H1 (cell line): ENCODE measurements at regions not wholly inside any gene's neighbourhood (a gene's known extent, or its start where the extent isn't known, plus 50 kb on each side); places are given as distances from the start of the nearest gene placed in this dataset.

ENCODE experiments used
- CTCF ChIA-PET: fragments of 300-600 bp; sonication (Branson Sonifier 250); formaldehyde crosslinking; loops from one replicate; lab custom pipeline; 2021; ENCODE audit not compliant: partially characterized antibody; lab: Charles Lee
- POLR2A ChIA-PET: fragments of 300-600 bp; sonication (Branson Sonifier 250); formaldehyde crosslinking; loops from one replicate; lab custom pipeline; 2021; ENCODE audit warnings: inconsistent platforms; ENCODE audit not compliant: partially characterized antibody; lab: Charles Lee
- DNase-seq, 2 experiments: peaks; one replicate each; pipeline versions ENCODE4 v3.0.0 to v3.0.0-alpha.2; 2010 to 2022; ENCODE audit warnings: low spot score in 2 of 2, low read depth in 1 of 2, mixed read lengths in 1 of 2
- FAIRE-seq: peaks from 2 replicates; lab custom pipeline; 2011; peaks lifted over from hg19 to GRCh38; lab: Jason Lieb, UNC
- H2AFZ ChIP-seq: 2 replicates; pipeline ENCODE4 v1.8.1; 2012; ENCODE audit warnings: low read length, inconsistent platforms
- H2AK5ac ChIP-seq: 2 replicates; pipeline ENCODE4 v1.6.1; 2013; ENCODE audit warnings: low read depth, low read length
- H2BK120ac ChIP-seq: replicated peaks from 2 replicates; pipeline ENCODE3; 2013; ENCODE audit warnings: low read depth, low read length, inconsistent platforms
- H2BK12ac ChIP-seq: 2 replicates; pipeline ENCODE4 v1.6.1; 2013; ENCODE audit warnings: low read depth, low read length
- H2BK15ac ChIP-seq: 2 replicates; pipeline ENCODE4 v1.6.1; 2013; ENCODE audit warnings: low read length
- H2BK20ac ChIP-seq: 2 replicates; pipeline ENCODE4 v1.6.1; 2013; ENCODE audit warnings: low read length
- H2BK5ac ChIP-seq: 2 replicates; pipeline ENCODE4 v1.6.1; 2013; ENCODE audit warnings: low read depth, low read length
- H3K14ac ChIP-seq: 2 replicates; pipeline ENCODE4 v1.6.1; 2013; ENCODE audit warnings: inconsistent platforms; ENCODE audit not compliant: insufficient read length
- H3K18ac ChIP-seq: 2 replicates; pipeline ENCODE4 v1.6.1; 2013; ENCODE audit warnings: low read length; ENCODE audit errors: extremely low read depth
- H3K23ac ChIP-seq: 2 replicates; pipeline ENCODE4 v1.6.1; 2013; ENCODE audit warnings: inconsistent platforms; ENCODE audit not compliant: insufficient read length
- H3K23me2 ChIP-seq: 2 replicates; pipeline ENCODE4 v1.6.1; 2013; ENCODE audit warnings: low read depth, low read length
- H3K27ac ChIP-seq: 2 replicates; pipeline ENCODE4 v1.6.1; 2011; ENCODE audit warnings: low read depth, low read length, inconsistent platforms
- H3K27me3 ChIP-seq, 4 experiments: replicated peaks in 1 of 4; 1 replicate in 1 of 4; 2 replicates in 3 of 4; pipeline versions ENCODE4 v1.6.1 to v1.8.1; 2011 to 2013; ENCODE audit warnings: low read length in 3 of 4, mild to moderate bottlenecking in 3 of 4, inconsistent platforms in 2 of 4, mixed read lengths in 2 of 4, moderate library complexity in 1 of 4; ENCODE audit not compliant: control insufficient read depth in 3 of 4, insufficient read depth in 3 of 4; ENCODE audit errors: extremely low read depth in 1 of 4
- H3K36me3 ChIP-seq, 4 experiments: 2 replicates each; pipeline versions ENCODE4 v1.6.1 to v1.8.1; 2011 to 2013; ENCODE audit warnings: mild to moderate bottlenecking in 4 of 4, low read length in 3 of 4, moderate library complexity in 2 of 4, control low read depth in 1 of 4, inconsistent platforms in 1 of 4; ENCODE audit not compliant: insufficient read depth in 4 of 4, control insufficient read depth in 2 of 4
- H3K4ac ChIP-seq: replicated peaks from 2 replicates; pipeline ENCODE3; 2013; ENCODE audit warnings: low read length, low read depth, mixed read lengths, inconsistent platforms; ENCODE audit not compliant: insufficient read length
- H3K4me1 ChIP-seq, 4 experiments: replicated peaks in 1 of 4; 1 replicate in 1 of 4; 2 replicates in 3 of 4; pipeline versions ENCODE4 v1.6.1 to v1.8.1; 2011 to 2013; ENCODE audit warnings: low read length in 3 of 4, inconsistent platforms in 2 of 4, mixed read lengths in 1 of 4; ENCODE audit not compliant: insufficient read depth in 4 of 4, control insufficient read depth in 3 of 4
- H3K4me2 ChIP-seq, 2 experiments: 2 replicates each; pipeline versions ENCODE4 v1.6.1 to v1.8.1; 2011 to 2013; ENCODE audit warnings: low read depth in 2 of 2, low read length in 2 of 2, control low read depth in 1 of 2, inconsistent platforms in 1 of 2, mild to moderate bottlenecking in 1 of 2; ENCODE audit not compliant: insufficient read depth in 1 of 2
- H3K4me3 ChIP-seq, 4 experiments: fragments of 200-600, 300-600 bp in 1 of 4; sonication (generic), shearing (Covaris generic), sonication (Bioruptor Twin) in 1 of 4; 2 replicates each; pipeline versions ENCODE4 v1.5.1 to v1.8.1; 2011 to 2016; ENCODE audit warnings: low read length in 4 of 4, low read depth in 3 of 4, control low read depth in 2 of 4, inconsistent platforms in 2 of 4, mild to moderate bottlenecking in 2 of 4, mixed read lengths in 1 of 4, moderate library complexity in 1 of 4; ENCODE audit not compliant: insufficient read depth in 2 of 4; ENCODE audit errors: extremely low read depth in 1 of 4
- H3K56ac ChIP-seq: replicated peaks from 2 replicates; pipeline ENCODE3; 2013; ENCODE audit warnings: low read depth, mild to moderate bottlenecking, mixed read lengths, low read length, inconsistent platforms; ENCODE audit not compliant: insufficient read length
- H3K79me1 ChIP-seq: 2 replicates; pipeline ENCODE4 v1.6.1; 2013; ENCODE audit warnings: low read depth, low read length, control low read depth
- H3K79me2 ChIP-seq, 2 experiments: 2 replicates each; pipeline versions ENCODE4 v1.6.1 to v1.8.1; 2012 to 2013; ENCODE audit warnings: low read length in 2 of 2, mild to moderate bottlenecking in 2 of 2, inconsistent platforms in 1 of 2; ENCODE audit not compliant: insufficient read depth in 2 of 2, control insufficient read depth in 1 of 2
- H3K9ac ChIP-seq, 4 experiments: replicated peaks in 1 of 4; 1 replicate in 1 of 4; 2 replicates in 3 of 4; pipeline versions ENCODE4 v1.6.1 to v1.8.1; 2011 to 2013; ENCODE audit warnings: low read depth in 3 of 4, low read length in 3 of 4, control low read depth in 2 of 4, mild to moderate bottlenecking in 2 of 4, moderate library complexity in 2 of 4, inconsistent platforms in 1 of 4; ENCODE audit errors: extremely low read depth in 1 of 4
- H3K9me3 ChIP-seq, 2 experiments: 2 replicates each; pipeline versions ENCODE4 v1.6.1 to v1.8.1; 2012 to 2013; ENCODE audit warnings: mild to moderate bottlenecking in 2 of 2, moderate library complexity in 2 of 2, control low read depth in 1 of 2, inconsistent platforms in 1 of 2, low read depth in 1 of 2, low read length in 1 of 2, mixed read lengths in 1 of 2; ENCODE audit not compliant: insufficient read depth in 2 of 2
- H4K20me1 ChIP-seq, 2 experiments: replicated peaks in 1 of 2; 2 replicates each; pipeline versions ENCODE3 to v1.8.1; 2011 to 2013; ENCODE audit warnings: inconsistent platforms in 2 of 2, low read length in 2 of 2, mild to moderate bottlenecking in 1 of 2; ENCODE audit not compliant: insufficient read depth in 2 of 2, control insufficient read depth in 1 of 2
- H4K5ac ChIP-seq: 2 replicates; pipeline ENCODE4 v1.6.1; 2013; ENCODE audit warnings: low read length, low read depth, mixed read lengths, inconsistent platforms; ENCODE audit not compliant: insufficient read length
- H4K8ac ChIP-seq: 2 replicates; pipeline ENCODE4 v1.8.0; 2013; ENCODE audit warnings: mild to moderate bottlenecking, moderate library complexity, low read length, inconsistent platforms; ENCODE audit not compliant: insufficient read depth; ENCODE audit errors: extremely low read depth
- H4K91ac ChIP-seq: replicated peaks from 2 replicates; pipeline ENCODE3; 2013; ENCODE audit warnings: low read length, mixed read lengths, inconsistent platforms; ENCODE audit not compliant: insufficient read length
- BACH1 ChIP-seq: IDR thresholded peaks from 2 replicates; pipeline ENCODE4 v1.6.1; 2012; ENCODE audit warnings: low read length, improper control_type of control experiment
- CREB1 ChIP-seq: IDR thresholded peaks from 2 replicates; pipeline ENCODE4 v1.6.1; 2012; ENCODE audit warnings: inconsistent platforms
- JUN ChIP-seq: IDR thresholded peaks from 2 replicates; pipeline ENCODE4 v1.6.1; 2011; ENCODE audit warnings: low read depth, mild to moderate bottlenecking, improper control_type of control experiment, low read length
- MAFK ChIP-seq: IDR thresholded peaks from 2 replicates; pipeline ENCODE4 v1.6.1; 2012; ENCODE audit warnings: low read depth, mild to moderate bottlenecking, improper control_type of control experiment, low read length
- PHF8 ChIP-seq: fragments of 200-600 bp; sonication (generic); conservative IDR thresholded peaks from 2 replicates; pipeline ENCODE4 v1.7.1; 2012; ENCODE audit warnings: low read depth, mild to moderate bottlenecking, inconsistent platforms, low read length, moderate library complexity
- RAD21 ChIP-seq, 2 experiments: IDR thresholded peaks in 1 of 2; conservative IDR thresholded peaks in 1 of 2; 2 replicates each; pipeline ENCODE4 v1.6.1; 2011; ENCODE audit warnings: low read depth in 2 of 2, low read length in 2 of 2, improper control_type of control experiment in 1 of 2, inconsistent platforms in 1 of 2, mild to moderate bottlenecking in 1 of 2, moderate library complexity in 1 of 2
- SP1 ChIP-seq: IDR thresholded peaks from 2 replicates; pipeline ENCODE4 v1.6.1; 2011; ENCODE audit warnings: low read depth, low read length
- TAF7 ChIP-seq: optimal IDR thresholded peaks from 2 replicates; pipeline ENCODE3; 2011; ENCODE audit warnings: low read depth, mild to moderate bottlenecking, inconsistent platforms, low read length, moderate library complexity, borderline replicate concordance
- WGBS, 2 experiments: shearing (Covaris generic) in 1 of 2; methylation state at CpG; one replicate each; pipeline versions ENCODE4 v1.1.6 to v1.1.7; 2013 to 2015; ENCODE audit warnings: low lambda C conversion rate in 2 of 2, mixed read lengths in 2 of 2, inconsistent platforms in 1 of 2, low coverage in 1 of 2, missing lambda C conversion rate in 1 of 2; ENCODE audit not compliant: insufficient replicate concordance in 2 of 2, insufficient coverage in 1 of 2, insufficient read length in 1 of 2; ENCODE audit errors: extremely low coverage in 1 of 2, missing lambda C conversion rate in 1 of 2; 5-methylcytosine and 5-hydroxymethylcytosine counted together
- TF ChIP-seq, protein P1 (sequence below): IDR thresholded peaks from 2 replicates; pipeline ENCODE4 v1.6.1; 2012; ENCODE audit warnings: low read length, inconsistent platforms
- TF ChIP-seq, protein P2 (sequence below): IDR thresholded peaks from 2 replicates; pipeline ENCODE4 v1.6.1; 2011; ENCODE audit warnings: low read depth, mild to moderate bottlenecking, low read length; ENCODE audit not compliant: insufficient read depth

DNA sequence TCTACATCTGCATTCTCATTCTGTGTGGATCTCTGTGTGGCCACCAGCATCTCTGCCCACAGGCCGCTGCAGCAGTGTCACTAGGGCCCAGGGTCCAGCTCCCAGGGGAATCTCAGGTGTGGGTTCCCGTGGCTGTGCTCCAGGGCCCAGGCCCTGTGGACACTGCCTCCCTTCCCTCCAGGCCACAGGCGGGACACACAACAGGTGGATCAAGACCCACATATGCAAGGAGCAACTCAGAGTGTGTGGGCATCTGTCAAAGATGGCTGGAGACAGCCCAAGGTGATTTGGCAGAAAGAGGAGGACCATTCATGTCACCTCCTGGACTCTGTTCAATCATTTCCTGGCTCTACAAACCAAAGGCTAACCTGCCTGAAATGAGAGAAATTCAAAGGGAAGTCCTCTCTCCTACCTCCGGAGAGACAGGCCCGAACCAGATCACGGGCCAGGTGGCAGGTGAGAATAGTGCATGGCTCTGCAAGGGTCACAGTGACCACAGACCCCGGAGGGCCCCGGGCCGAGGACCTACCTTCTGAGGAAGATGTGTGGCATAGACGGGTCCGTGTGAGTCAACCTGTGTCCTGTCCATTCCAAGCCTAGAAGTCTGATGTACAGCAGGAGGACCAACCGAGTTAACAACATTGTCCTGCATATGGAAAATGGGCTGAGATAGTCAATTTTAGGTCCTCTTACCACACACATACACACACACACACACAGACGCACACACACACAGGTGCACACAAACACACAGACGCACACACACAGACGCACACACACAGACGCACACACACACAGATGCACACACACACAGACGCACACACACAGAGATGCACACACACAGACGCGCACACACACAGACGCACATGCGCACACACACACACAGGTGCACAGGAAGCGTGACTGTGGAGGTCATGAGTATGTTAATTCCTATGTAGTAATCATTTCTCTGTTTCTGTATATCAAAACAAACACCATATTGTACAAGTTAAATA lies 1068.5 kb downstream of the BRD1 start:
- Histone ChIP-seq H3K79me1 (no peaks in the 10 kb centered on the region; the same call in 1 of the 2 replicates), H4K91ac (no peak overlapping the region), H2BK20ac (no peak overlapping the region), H3K27me3 (no peaks in the 10 kb centered on the region), H3K56ac (no peak overlapping the region), H3K4me1 (no peaks in the 10 kb centered on the region), H3K23ac (no peak overlapping the region), H2AK5ac (no peak overlapping the region), H2BK120ac (no peak overlapping the region), H2BK12ac (no peak overlapping the region), H3K4me3 (no peak overlapping the region), H3K79me2 (no peaks in the 10 kb centered on the region), H4K5ac (no peak overlapping the region), H3K27ac (no peak overlapping the region), H3K4ac (no peak overlapping the region), H2BK15ac (no peak overlapping the region), H3K36me3 (no peaks in the 10 kb centered on the region), H4K8ac (no peak overlapping the region), H2BK5ac (no peak overlapping the region), H3K14ac (no peak overlapping the region), H2AFZ (no peak overlapping the region), H3K4me2 (no peak overlapping the region), H3K23me2 (peaks cover 1% of the 10 kb centered on the region), H3K9ac (no peak overlapping the region), H3K9me3 (no peaks in the 10 kb centered on the region; a peak in 1 of 4 replicates), H4K20me1 (peaks cover 1 to 2% of the 10 kb centered on the region in 2 experiments), H3K18ac (no peak overlapping the region)
- 87% methylated on average over 22 of the region's 22 CpGs; no CpG with 5 or more reads in 1 of the 2 experiments for WGBS, 2 experiments
- DNase-seq (no peak), FAIRE-seq (no peak)
- ChIA-PET POLR2A (no interaction called here), CTCF (no interaction called here)
- TF ChIP-seq, protein P1, sequence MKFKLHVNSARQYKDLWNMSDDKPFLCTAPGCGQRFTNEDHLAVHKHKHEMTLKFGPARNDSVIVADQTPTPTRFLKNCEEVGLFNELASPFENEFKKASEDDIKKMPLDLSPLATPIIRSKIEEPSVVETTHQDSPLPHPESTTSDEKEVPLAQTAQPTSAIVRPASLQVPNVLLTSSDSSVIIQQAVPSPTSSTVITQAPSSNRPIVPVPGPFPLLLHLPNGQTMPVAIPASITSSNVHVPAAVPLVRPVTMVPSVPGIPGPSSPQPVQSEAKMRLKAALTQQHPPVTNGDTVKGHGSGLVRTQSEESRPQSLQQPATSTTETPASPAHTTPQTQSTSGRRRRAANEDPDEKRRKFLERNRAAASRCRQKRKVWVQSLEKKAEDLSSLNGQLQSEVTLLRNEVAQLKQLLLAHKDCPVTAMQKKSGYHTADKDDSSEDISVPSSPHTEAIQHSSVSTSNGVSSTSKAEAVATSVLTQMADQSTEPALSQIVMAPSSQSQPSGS, result no peak
- TF ChIP-seq CREB1 (no peak), TAF7 (no peak), PHF8 (no peak), MAFK (no peak), BACH1 (no peak), SP1 (no peak), RAD21 (IDR thresholded peaks at IDR 0.05 in 1 of 2, conservative IDR thresholded peaks at IDR 0.05 in 1 of 2; ENCODE audit: low read depth in 2 of 2, low read length in 2 of 2) (no peak), JUN (no peak)
- TF ChIP-seq, protein P2, sequence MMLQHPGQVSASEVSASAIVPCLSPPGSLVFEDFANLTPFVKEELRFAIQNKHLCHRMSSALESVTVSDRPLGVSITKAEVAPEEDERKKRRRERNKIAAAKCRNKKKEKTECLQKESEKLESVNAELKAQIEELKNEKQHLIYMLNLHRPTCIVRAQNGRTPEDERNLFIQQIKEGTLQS, result no peak
